Endothelial cell of umbilical vein (primary cell): ENCODE measurements at regions not wholly inside any gene's neighbourhood (a gene's known extent, or its start where the extent isn't known, plus 50 kb on each side); places are given as distances from the start of the nearest gene placed in this dataset.

ENCODE experiments used
- BruUV-seq: library from RNA; stranded (reverse); fragments of 400-500 nt; replicated peaks from 2 replicates; lab custom pipeline; 2021; lab: Mats Ljungman, UMichigan
- CTCF ChIA-PET: fragments of 300-600, 350-600 bp; sonication (Branson Sonifier 250); formaldehyde crosslinking; loops from one replicate; lab custom pipeline; 2021; ENCODE audit warnings: antibody characterized with exemption, inconsistent platforms; lab: Charles Lee
- POLR2A ChIA-PET: fragments of 300-600, 350-600 bp; sonication (Branson Sonifier 250); formaldehyde crosslinking; loops from one replicate; lab custom pipeline; 2021; ENCODE audit warnings: antibody characterized with exemption, inconsistent platforms; lab: Charles Lee
- DNase-seq: peaks from one replicate; pipeline ENCODE4 v3.0.0-alpha.2; 2011; ENCODE audit warnings: low read depth, low spot score
- FAIRE-seq: peaks from 2 replicates; lab custom pipeline; 2011; peaks lifted over from hg19 to GRCh38; lab: Jason Lieb, UNC
- H2AFZ ChIP-seq: 2 replicates; pipeline ENCODE4 v1.6.0; 2012; ENCODE audit warnings: low read depth, low read length, control low read depth, inconsistent platforms
- H3K27ac ChIP-seq: 2 replicates; pipeline ENCODE4 v1.5.1; 2011; ENCODE audit warnings: low read depth, mild to moderate bottlenecking, control low read depth, low read length, moderate library complexity; ENCODE audit not compliant: insufficient read depth
- H3K27me3 ChIP-seq, 2 experiments: 2 replicates each; pipeline versions ENCODE4 v1.6.0 to v1.6.1; 2011; ENCODE audit warnings: low read length in 2 of 2, mixed read lengths in 1 of 2; ENCODE audit not compliant: control insufficient read depth in 2 of 2, insufficient read depth in 2 of 2
- H3K36me3 ChIP-seq, 2 experiments: 2 replicates in 1 of 2; 3 replicates in 1 of 2; pipeline ENCODE4 v1.5.1; 2011; ENCODE audit warnings: low read length in 2 of 2, mild to moderate bottlenecking in 1 of 2, moderate library complexity in 1 of 2; ENCODE audit not compliant: control insufficient read depth in 2 of 2, insufficient read depth in 2 of 2; ENCODE audit errors: extremely low read depth in 1 of 2
- H3K4me1 ChIP-seq: 3 replicates; pipeline ENCODE4 v1.5.1; 2011; ENCODE audit warnings: mild to moderate bottlenecking, low read length; ENCODE audit not compliant: control insufficient read depth, insufficient read depth; ENCODE audit errors: extremely low read depth
- H3K4me2 ChIP-seq: 2 replicates; pipeline ENCODE4 v1.6.1; 2011; ENCODE audit warnings: low read length, control low read depth, mixed read lengths; ENCODE audit not compliant: insufficient read depth
- H3K4me3 ChIP-seq, 3 experiments: fragments of 200-600 bp in 1 of 3; sonication (generic), shearing (Covaris generic) in 1 of 3; replicated peaks in 1 of 3; 2 replicates each; pipeline ENCODE4 v1.5.1; 2011 to 2016; ENCODE audit warnings: control low read depth in 3 of 3, low read length in 3 of 3, mild to moderate bottlenecking in 2 of 3, inconsistent platforms in 1 of 3, low read depth in 1 of 3, moderate library complexity in 1 of 3; ENCODE audit not compliant: insufficient read depth in 1 of 3
- H3K79me2 ChIP-seq: 2 replicates; pipeline ENCODE4 v1.6.0; 2012; ENCODE audit warnings: low read length, inconsistent platforms; ENCODE audit not compliant: control insufficient read depth, insufficient read depth
- H3K9ac ChIP-seq: replicated peaks from 2 replicates; pipeline ENCODE3; 2011; ENCODE audit warnings: low read length, control low read depth; ENCODE audit not compliant: insufficient read depth; ENCODE audit errors: extremely low read depth
- H3K9me1 ChIP-seq: replicated peaks from 3 replicates; pipeline ENCODE4 v1.6.0; 2011; ENCODE audit warnings: mild to moderate bottlenecking, low read length; ENCODE audit not compliant: control insufficient read depth, insufficient read depth; ENCODE audit errors: extremely low read depth
- H3K9me3 ChIP-seq: replicated peaks from 2 replicates; pipeline ENCODE4 v1.5.1; 2012; ENCODE audit warnings: low read length, inconsistent platforms; ENCODE audit not compliant: control insufficient read depth, insufficient read depth
- H4K20me1 ChIP-seq: replicated peaks from 2 replicates; pipeline ENCODE3; 2011; ENCODE audit warnings: mild to moderate bottlenecking, low read length; ENCODE audit not compliant: control insufficient read depth, insufficient read depth; ENCODE audit errors: extremely low read depth
- CTCF ChIP-seq, 2 donors: IDR thresholded peaks; 1 replicate in 1 of 2; 2 replicates in 1 of 2; pipeline ENCODE4 v1.5.1; 2011; ENCODE audit warnings: low read length in 2 of 2, mild to moderate bottlenecking in 2 of 2, moderate library complexity in 2 of 2, control low read depth in 1 of 2, inconsistent platforms in 1 of 2, low read depth in 1 of 2; ENCODE audit not compliant: insufficient read depth in 1 of 2; ENCODE audit errors: extremely low read depth in 1 of 2
- EZH2 ChIP-seq: IDR thresholded peaks from 2 replicates; pipeline ENCODE4 v1.6.1; 2012; ENCODE audit warnings: borderline replicate concordance, low read depth, mild to moderate bottlenecking, moderate library complexity, low read length, inconsistent platforms; ENCODE audit not compliant: severe bottlenecking
- FOS ChIP-seq: IDR thresholded peaks from 2 replicates; pipeline ENCODE4 v1.6.1; 2011; ENCODE audit warnings: mild to moderate bottlenecking, low read length, moderate library complexity, borderline replicate concordance; ENCODE audit not compliant: insufficient read depth
- GATA2 ChIP-seq: IDR thresholded peaks from 2 replicates; pipeline ENCODE4 v1.7.0; 2011; ENCODE audit warnings: low read depth, mild to moderate bottlenecking, moderate library complexity, mixed read lengths, low read length; ENCODE audit not compliant: insufficient read length, insufficient read depth
- JUN ChIP-seq: IDR thresholded peaks from 2 replicates; pipeline ENCODE4 v1.6.1; 2011; ENCODE audit warnings: borderline replicate concordance, low read depth; ENCODE audit not compliant: insufficient read length, insufficient read depth
- MAX ChIP-seq: IDR thresholded peaks from 2 replicates; pipeline ENCODE4 v1.6.1; 2011; ENCODE audit not compliant: insufficient read depth, insufficient read length
- MYC ChIP-seq: IDR thresholded peaks from one replicate; pipeline ENCODE4 v1.6.1; 2011; ENCODE audit warnings: mild to moderate bottlenecking, low read depth, low read length
- POLR2A ChIP-seq: IDR thresholded peaks from 2 replicates; pipeline ENCODE4 v1.6.1; 2012; ENCODE audit warnings: low read depth, mild to moderate bottlenecking, control low read depth, low read length
- POLR2AphosphoS5 ChIP-seq: IDR thresholded peaks from 2 replicates; pipeline ENCODE4 v1.6.1; 2012; ENCODE audit warnings: low read depth, mild to moderate bottlenecking, control low read depth, low read length, moderate library complexity; ENCODE audit not compliant: insufficient read depth
- dilution Hi-C: fragments of 300-500 bp; cut with MboI; formaldehyde crosslinking; loops from one replicate; pipeline ENCODE4 v1.15.0; 2019; ENCODE audit warnings: low sequenced_read_pairs; ENCODE audit not compliant: extremely low pct_ligation_motif_present
- intact Hi-C: fragments of 100-400 bp; cut with micrococcal nuclease; formaldehyde crosslinking; loops from one replicate; pipeline ENCODE4 v1.10.0; 2022

GRCh38 chr1:234877761-234878160 is 250.9 kb downstream of the TOMM20 start:
- Histone ChIP-seq H2AFZ (no peak overlapping the region), H3K4me1 (no peaks in the 10 kb centered on the region), H3K79me2 (no peaks in the 10 kb centered on the region), H3K4me3 (no peak overlapping the region), H3K9ac (no peak overlapping the region), H4K20me1 (no peaks in the 10 kb centered on the region), H3K36me3 (no peaks in the 10 kb centered on the region), H3K4me2 (no peak overlapping the region), H3K27me3 (no peaks in the 10 kb centered on the region), H3K9me1 (no peaks in the 10 kb centered on the region), H3K27ac (no peak overlapping the region), H3K9me3 (no peaks in the 10 kb centered on the region)
- BruUV-seq: no TSS peak
- ChIA-PET CTCF (no interaction called here), POLR2A (no interaction called here)
- dilution Hi-C loops: no loop called here
- intact Hi-C loops: no loop called here
- DNase-seq (no peak), FAIRE-seq (no peak)
- no peak for TF ChIP-seq JUN
- no peak for TF ChIP-seq POLR2AphosphoS5
- TF ChIP-seq GATA2: no peak
- TF ChIP-seq EZH2: no peak
- TF ChIP-seq CTCF (IDR thresholded peaks at IDR 0.05; ENCODE audit: extremely low read depth in 1 of 2, insufficient read depth in 1 of 2, low read depth in 1 of 2, low read length in 2 of 2): no peak
- TF ChIP-seq MAX: no peak
- TF ChIP-seq MYC: no peak
- no peak for TF ChIP-seq POLR2A
- TF ChIP-seq FOS: no peak
